ENCODE measurements at regions not wholly inside any gene's neighbourhood (a gene's known extent, or its start where the extent isn't known, plus 50 kb on each side); places are given as distances from the start of the nearest gene placed in this dataset.

GRCh38 chr3:27779176-27779575, 57.1 kb upstream of the EOMES start:
- TF ChIP-seq POLR2A (IDR thresholded peaks at IDR 0.05), result no peak
- TF ChIP-seq CTCF (IDR thresholded peaks at IDR 0.05), result no peak
- no peak for TF ChIP-seq POLR2AphosphoS5 (IDR thresholded peaks at IDR 0.05; ENCODE audit: insufficient read depth in 1 of 2, low read depth in 1 of 2)
